Left renal pelvis (tissue), 4 donors: ENCODE measurements at regions not wholly inside any gene's neighbourhood (a gene's known extent, or its start where the extent isn't known, plus 50 kb on each side); places are given as distances from the start of the nearest gene placed in this dataset.

Source experiments
- DNase-seq, 4 donors: peaks; one replicate each; pipeline ENCODE4 v3.0.0-alpha.2; 2013; ENCODE audit warnings: low read depth in 4 of 4, low spot score in 3 of 4

DNA sequence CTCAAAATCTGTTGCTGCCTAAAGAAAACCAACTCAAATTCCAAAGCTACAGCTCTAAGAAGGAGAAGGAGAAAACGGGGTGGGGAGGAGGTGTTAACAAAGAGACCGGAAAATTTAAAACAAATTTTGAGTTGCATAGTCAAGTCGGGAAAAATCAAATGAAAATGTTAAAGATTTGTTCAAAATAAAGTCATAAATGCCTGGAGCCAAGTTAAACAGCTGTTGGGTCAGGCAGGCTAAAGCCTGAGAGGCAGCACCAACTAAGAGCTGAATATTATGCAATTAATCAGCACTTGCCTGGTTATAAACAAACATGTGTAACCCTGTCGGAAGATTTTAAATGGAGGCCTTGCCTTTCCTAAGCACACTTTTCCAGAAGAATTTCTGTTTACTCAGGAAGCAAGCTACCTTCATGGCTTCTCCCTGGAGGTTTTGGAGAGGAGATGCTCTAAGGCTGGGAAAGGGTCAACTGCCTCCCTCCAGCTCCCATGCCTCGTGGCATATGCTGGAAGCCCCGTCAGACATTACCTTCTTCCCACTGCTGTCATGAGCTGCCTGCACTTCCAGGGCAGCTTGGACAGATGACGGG, 270.5 kb downstream of the DMRT2 start:
- DNase-seq: no peak

- DNase-seq: no peak
Observed at GRCh38 chr9:1327467-1327866, 277.3 kb downstream of the DMRT2 start.

DNA sequence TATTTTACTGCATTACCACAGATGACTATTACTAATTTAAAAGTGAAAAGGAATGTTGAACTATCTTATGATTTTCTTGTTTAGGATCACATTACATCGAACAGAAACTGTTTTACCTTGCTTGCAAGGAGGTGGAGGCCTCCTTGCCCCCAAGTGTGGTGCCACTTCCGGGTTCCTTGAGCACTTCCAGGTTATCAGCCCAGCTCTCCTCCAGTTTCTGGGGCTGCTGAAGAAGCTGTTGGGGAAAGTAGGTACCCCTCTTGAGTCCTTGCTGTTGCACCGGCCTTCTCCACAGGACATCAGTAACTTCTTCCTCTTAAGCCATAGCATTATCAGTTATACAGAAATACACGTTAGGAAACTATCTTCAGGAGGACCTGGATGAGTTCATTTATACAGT, 278.2 kb downstream of the DMRT2 start:
- no peak for DNase-seq

DNA sequence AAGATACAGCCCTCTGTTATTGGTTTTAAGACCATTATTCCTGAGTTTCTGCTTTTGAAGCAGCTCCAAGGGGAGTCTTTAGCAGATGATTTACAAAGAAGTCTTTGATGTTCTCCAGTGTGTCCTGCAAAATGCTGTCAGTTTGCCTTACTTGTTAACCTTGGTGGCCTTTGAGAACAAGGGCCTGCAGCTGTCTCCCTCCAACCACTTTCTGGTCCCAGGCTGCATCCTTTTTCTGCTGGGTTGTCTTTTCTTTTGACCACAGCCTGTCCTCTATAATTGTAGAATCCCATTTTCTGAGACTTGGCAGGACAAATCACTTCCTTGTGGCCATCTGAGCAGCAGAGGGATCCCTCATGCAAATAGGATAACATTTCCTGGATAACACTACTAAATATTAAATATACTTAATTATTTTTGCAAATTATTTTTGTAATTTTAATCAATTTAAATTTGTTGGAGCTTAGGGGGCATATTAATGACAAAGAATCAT, 281.4 kb downstream of the DMRT2 start:
- DNase-seq: no peak

DNA sequence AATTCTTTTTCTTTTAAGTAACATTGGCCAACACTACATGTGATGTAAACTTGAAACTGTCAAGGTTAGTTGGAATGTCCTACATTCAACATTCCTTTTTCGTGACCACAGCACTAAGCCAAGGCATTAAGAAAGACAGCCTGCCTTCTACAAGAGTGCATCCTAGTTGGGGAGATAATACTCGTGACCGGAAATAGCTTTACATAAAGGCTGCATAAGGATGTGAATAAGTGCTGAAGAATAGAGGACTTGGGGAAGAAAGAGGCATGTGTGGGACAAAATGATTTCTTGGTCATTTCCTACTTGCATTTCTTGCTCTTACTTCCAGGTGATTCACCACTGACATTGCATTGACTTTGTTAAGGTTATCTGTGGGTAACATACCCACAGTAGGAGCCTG, 282.0 kb downstream of the DMRT2 start:
- no peak for DNase-seq

DNA sequence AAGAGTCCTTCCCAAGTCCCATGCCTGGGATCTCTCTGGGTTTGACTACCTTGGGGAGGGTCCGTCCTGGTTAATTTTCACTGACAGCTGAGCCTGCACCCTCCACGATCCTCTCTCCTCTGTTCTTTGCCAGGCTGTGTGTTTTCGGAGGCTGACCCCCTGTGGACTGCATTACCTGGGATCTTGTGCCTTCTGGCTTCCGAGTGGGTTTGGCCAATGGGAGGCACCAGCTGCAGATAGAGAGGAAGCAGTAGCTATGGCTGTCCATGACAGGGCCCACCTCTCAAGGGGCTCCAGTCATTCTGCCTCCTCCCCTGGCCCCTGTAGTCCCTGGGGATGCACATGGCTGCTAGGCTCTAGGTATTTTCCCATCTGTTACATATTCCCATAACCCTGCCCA, 285.0 kb downstream of the DMRT2 start:
- DNase-seq: no peak

- DNase-seq: no peak
Observed at GRCh38 chr9:1337169-1337568, 287.0 kb downstream of the DMRT2 start.

DNA sequence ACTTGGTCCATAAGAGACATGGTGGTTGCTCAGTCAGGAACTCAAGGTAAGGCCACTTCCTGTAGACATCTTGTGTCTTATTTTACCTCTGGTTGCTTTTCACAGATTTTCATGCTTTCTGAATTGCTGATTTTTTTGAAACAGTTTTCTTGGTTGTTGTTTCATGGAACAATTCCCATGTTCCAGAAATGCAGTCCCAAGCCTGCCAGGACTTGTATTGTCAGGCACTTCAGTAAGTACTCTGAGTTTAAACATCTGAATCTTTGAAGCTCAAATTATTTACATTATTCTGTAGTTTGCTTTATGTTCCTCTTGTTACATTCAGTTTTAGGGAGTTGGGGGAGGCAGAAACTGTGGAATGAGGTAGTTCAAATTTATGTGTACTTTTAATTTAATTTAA, 290.2 kb downstream of the DMRT2 start:
- no peak for DNase-seq

DNA sequence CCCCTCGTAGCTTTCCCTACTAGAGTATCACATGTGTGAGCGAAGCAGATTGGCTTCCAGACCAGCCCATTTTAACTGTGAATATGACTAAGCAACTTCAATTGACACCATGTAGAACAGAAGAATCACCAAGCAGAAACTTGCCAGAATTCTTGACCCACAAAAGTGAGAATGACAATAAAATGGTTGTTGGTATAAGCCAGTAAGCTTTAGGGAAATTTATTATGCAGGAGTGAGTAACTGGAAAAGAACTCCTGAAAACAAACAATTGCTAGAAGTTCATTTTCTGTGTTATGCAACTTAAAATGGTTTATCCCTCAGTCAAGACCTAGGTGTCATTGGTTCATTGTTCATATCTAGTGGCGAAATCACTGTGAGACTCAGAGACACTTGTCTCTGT, 303.1 kb downstream of the DMRT2 start:
- no peak for DNase-seq

DNA sequence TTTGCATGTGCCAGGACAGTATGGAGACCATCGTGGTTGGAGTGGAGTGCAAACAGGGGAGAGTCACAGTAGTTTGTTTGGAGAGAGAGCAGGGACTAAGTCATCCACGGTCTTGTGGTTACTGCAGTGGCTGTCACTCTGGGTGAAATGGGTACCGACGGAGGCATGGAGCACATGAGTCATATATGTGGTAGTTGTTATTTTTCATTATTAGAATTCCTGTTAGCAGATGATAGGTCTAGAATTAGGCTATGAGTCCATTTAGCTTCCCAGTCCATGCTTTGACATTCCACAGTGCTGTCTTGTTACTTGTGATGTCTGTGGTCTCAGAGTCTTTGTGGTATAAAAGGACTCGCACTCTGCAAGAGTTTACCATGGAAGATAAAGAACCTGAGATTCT, 303.9 kb downstream of the DMRT2 start:
- no peak for DNase-seq

DNA sequence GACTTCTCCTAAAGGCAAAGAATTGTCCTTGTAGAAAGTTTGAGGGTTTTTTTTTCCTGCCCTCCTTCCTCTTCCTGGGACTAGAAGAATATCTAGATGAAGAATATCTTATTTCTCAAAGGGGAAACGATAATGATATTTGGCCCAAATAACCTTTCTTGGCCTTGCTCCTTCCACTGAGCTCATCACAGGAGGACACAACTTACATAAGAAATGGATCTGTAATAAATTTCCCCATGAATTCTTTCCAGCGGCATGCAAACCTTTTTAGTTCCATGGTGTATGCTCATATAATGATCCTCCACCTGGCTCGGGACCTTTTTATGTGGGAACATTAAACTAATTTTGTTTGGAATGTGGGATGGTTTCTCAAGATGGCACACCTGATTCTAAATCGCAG, 304.4 kb downstream of the DMRT2 start:
- DNase-seq: no peak

DNA sequence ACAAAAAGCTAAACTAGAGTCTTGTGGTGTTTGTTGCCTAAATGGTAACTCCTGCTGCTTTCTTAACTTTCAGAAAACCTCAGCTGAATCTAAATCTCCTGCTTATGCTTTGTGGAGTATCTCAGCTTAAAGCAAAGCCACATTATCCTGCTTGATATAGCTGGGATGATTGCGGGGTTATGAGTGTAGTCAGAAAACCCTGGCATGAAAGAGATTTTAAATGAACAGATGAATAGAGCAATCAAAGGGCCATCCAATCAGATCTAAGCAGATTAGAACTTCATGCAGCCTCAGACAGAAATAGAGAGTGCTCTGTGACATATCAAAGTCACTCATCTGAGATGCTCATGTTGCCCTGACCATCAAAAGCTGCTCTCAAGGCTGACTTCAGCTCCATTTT, 305.5 kb downstream of the DMRT2 start:
- DNase-seq: no peak

DNA sequence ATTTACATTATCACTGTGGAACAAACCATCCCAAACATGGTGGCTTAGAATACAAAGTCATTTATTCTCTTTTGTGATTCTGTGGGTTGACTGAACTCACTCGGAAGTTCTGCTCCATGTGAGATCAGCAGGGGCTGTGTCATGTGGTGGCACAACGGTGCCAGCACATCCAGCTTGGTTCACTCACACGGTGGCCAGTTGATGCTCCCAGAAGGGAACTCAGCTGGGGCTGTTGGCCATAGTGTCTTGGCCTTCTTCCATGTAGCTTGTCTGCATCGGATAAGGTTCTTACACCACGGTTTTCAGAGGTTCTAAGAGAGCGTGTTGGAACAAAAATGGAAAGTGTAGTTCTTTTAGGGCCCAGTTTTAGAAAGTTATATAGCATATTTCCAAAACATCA, 312.7 kb downstream of the DMRT2 start:
- DNase-seq: no peak

- DNase-seq: no peak
Observed at GRCh38 chr9:1366276-1366675, 316.1 kb downstream of the DMRT2 start.

DNA sequence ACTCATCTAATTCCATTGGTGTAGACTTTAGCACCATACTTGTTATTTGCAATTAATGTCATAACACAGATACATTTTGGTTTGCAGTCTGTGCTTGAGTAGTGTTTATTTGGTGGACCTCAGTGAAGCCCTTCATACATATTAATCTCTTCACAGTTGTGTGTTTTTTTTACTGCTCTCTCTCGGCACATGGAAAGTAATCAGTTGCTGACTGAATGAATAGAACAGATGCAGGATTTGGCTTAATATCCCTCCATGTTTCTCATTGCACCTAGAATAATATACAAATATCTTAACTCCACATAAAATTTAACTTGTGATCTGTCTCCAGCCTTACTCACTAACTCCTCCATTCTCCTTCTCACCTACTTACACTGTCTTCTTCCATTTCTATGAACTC, 319.1 kb downstream of the DMRT2 start:
- DNase-seq: no peak

- DNase-seq: no peak
Observed at GRCh38 chr9:1373445-1373844, 323.3 kb downstream of the DMRT2 start.

DNA sequence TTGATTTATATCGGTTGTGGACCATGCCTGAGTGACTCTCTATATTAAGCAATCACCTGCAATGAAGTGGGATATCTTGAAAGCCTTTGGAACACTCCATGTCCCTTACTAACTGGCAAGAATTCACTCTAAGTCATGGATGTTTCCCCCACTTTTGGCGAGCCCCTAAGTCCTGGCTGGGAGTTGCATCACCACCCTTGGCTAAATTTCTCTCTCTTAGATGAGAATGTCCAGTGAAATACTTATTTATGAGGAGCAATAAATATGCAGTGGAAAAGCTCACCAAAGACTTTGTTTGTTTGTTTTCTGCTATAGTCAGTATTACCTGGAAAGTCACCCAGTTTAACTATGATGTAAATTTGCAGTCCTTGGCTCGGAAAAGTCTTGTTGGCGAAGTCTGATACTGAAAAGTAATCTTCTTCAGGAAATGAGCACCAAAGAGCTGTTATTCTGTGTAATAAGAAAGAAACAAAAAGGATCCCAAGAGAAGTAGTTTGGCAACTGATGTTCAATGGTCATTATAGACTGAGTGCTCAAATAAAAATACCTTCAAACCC, 333.8 kb downstream of the DMRT2 start:
- no peak for DNase-seq

- DNase-seq: no peak
Observed at GRCh38 chr9:1384816-1385215, 334.7 kb downstream of the DMRT2 start.

- DNase-seq: no peak
Observed at GRCh38 chr9:1386420-1386819, 336.3 kb downstream of the DMRT2 start.

- no peak for DNase-seq
Observed at GRCh38 chr9:1388216-1388615, 338.1 kb downstream of the DMRT2 start.

DNA sequence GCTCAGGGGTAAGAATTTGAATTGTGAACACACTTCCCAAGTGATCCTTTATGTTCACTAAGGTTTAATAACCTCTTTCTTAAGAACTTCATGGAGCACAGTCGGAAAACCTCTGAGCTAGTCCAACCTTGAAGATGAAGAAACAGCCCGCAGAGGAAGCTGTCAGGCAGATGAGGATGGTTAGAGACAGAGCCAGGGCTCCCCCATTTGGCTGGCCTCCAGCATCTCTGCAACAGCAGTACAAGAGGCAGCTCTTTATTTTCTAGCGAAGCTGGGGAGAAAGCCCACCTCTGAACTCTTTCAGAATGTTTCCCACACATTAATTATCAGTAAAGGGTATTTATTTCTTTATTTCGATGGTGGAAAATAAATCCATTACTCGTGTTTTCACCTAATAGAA, 350.8 kb downstream of the DMRT2 start:
- DNase-seq: no peak

GRCh38 chr9:1404940-1405339, 354.8 kb downstream of the DMRT2 start:
- DNase-seq: peak in 1 of 4 donors; percentile 24

GRCh38 chr9:1411826-1412225, 361.7 kb downstream of the DMRT2 start:
- DNase-seq: no peak
